ENCODE measurements at regions not wholly inside any gene's neighbourhood (a gene's known extent, or its start where the extent isn't known, plus 50 kb on each side); places are given as distances from the start of the nearest gene placed in this dataset.

DNA sequence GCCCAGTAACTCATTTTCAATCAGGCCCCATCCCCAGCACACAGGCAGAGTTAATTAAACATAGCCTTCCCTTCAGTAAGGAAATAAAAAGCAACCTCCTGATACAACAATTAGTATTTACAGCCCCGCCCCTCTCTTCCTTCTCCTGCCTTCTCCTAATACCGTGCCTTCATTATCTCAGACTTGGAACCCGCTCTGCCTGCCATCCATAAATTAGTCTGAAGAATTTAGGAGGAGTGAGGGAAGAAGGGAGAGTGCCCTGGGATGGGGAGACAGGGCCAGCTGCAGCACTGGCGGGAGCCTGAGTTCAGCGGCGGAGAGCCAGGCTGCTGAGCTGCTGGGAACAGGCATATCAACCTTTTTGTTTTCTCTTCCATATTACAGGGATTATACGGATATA, 172.8 kb downstream of the ACTL8 start:
- H2BK120ac ChIP-seq (replicated peaks; ENCODE audit: low read depth, low read length): no peak overlapping the region
- 0 out of 7 replicates have a peak, but pooled peaks cover 0 to 2% (median 0%) of the 10 kb centered on the region in 4 experiments for H3K4me1 ChIP-seq (replicated peaks in 1 of 4; ENCODE audit: control insufficient read depth in 3 of 4, insufficient read depth in 4 of 4, low read length in 3 of 4)
- no peak overlapping the region for H2BK5ac ChIP-seq (ENCODE audit: low read depth, low read length)
- H2BK15ac ChIP-seq (ENCODE audit: low read length): no peak overlapping the region
- no peak overlapping the region for H4K91ac ChIP-seq (replicated peaks; ENCODE audit: insufficient read length, low read length)
- H3K9ac ChIP-seq (replicated peaks in 1 of 4; ENCODE audit: extremely low read depth in 1 of 4, low read depth in 3 of 4, low read length in 3 of 4): no peak overlapping the region
- no peak for TF ChIP-seq BRCA1 (IDR thresholded peaks at IDR 0.05; ENCODE audit: low read depth, low read length)
- no peak for TF ChIP-seq TAF1 (IDR thresholded peaks at IDR 0.05; ENCODE audit: low read depth, low read length)
- no peak for TF ChIP-seq BACH1 (IDR thresholded peaks at IDR 0.05; ENCODE audit: low read length)
- TF ChIP-seq, protein P1, sequence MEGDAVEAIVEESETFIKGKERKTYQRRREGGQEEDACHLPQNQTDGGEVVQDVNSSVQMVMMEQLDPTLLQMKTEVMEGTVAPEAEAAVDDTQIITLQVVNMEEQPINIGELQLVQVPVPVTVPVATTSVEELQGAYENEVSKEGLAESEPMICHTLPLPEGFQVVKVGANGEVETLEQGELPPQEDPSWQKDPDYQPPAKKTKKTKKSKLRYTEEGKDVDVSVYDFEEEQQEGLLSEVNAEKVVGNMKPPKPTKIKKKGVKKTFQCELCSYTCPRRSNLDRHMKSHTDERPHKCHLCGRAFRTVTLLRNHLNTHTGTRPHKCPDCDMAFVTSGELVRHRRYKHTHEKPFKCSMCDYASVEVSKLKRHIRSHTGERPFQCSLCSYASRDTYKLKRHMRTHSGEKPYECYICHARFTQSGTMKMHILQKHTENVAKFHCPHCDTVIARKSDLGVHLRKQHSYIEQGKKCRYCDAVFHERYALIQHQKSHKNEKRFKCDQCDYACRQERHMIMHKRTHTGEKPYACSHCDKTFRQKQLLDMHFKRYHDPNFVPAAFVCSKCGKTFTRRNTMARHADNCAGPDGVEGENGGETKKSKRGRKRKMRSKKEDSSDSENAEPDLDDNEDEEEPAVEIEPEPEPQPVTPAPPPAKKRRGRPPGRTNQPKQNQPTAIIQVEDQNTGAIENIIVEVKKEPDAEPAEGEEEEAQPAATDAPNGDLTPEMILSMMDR (IDR thresholded peaks at IDR 0.05; ENCODE audit: control extremely low read depth in 1 of 3, insufficient read depth in 1 of 3, low read depth in 1 of 3, low read length in 3 of 3): no peak
- no peak overlapping the region for H3K4ac ChIP-seq (replicated peaks; ENCODE audit: insufficient read length, low read depth, low read length)
- FAIRE-seq: no peak
- no peak overlapping the region for H2BK12ac ChIP-seq (ENCODE audit: low read depth, low read length)
- no peak overlapping the region for H4K5ac ChIP-seq (ENCODE audit: insufficient read length, low read depth, low read length)
- H3K14ac ChIP-seq (ENCODE audit: insufficient read length): no peak overlapping the region
- no peak overlapping the region for H2AFZ ChIP-seq (ENCODE audit: low read length)
- H3K79me1 ChIP-seq (ENCODE audit: low read depth, low read length): no peaks in the 10 kb centered on the region
- POLR2A ChIA-PET (ENCODE audit: partially characterized antibody): no interaction called here
- no peak overlapping the region for H3K4me3 ChIP-seq (ENCODE audit: extremely low read depth in 1 of 4, insufficient read depth in 2 of 4, low read depth in 3 of 4, low read length in 4 of 4)
- H3K23me2 ChIP-seq (ENCODE audit: low read depth, low read length): no peaks in the 10 kb centered on the region; the same call in 1 of the 2 replicates
- no peak overlapping the region for H3K27ac ChIP-seq (ENCODE audit: low read depth, low read length)
- 70% methylated on average over 6 of the region's 7 CpGs; no CpG with 5 or more reads in 1 of the 2 experiments for WGBS, 2 experiments (ENCODE audit: extremely low coverage in 1 of 2, insufficient coverage in 1 of 2, insufficient read length in 1 of 2, insufficient replicate concordance in 2 of 2, low coverage in 1 of 2, low lambda C conversion rate in 2 of 2, missing lambda C conversion rate in 1 of 2)
- no peak overlapping the region for H3K23ac ChIP-seq (ENCODE audit: insufficient read length)
- H4K20me1 ChIP-seq (replicated peaks in 1 of 2; ENCODE audit: control insufficient read depth in 1 of 2, insufficient read depth in 2 of 2, low read length in 2 of 2): no peaks in the 10 kb centered on the region
- H2AK5ac ChIP-seq (ENCODE audit: low read depth, low read length): no peak overlapping the region
- H3K56ac ChIP-seq (replicated peaks; ENCODE audit: insufficient read length, low read depth, low read length): no peak overlapping the region
- no peak overlapping the region for H2BK20ac ChIP-seq (ENCODE audit: low read length)
- H3K79me2 ChIP-seq (ENCODE audit: control insufficient read depth in 1 of 2, insufficient read depth in 2 of 2, low read length in 2 of 2): no peaks in the 10 kb centered on the region
- CTCF ChIA-PET (ENCODE audit: partially characterized antibody): interaction anchor here (0.8 to 2.1 kb wide), 11 partner anchors 15 to 657 kb away, joined by 3 to 7 read pairs (median 3); partner anchors contain the start of gene IGSF21
- H4K8ac ChIP-seq (ENCODE audit: extremely low read depth, insufficient read depth, low read length): no peak overlapping the region
- H3K4me2 ChIP-seq (ENCODE audit: insufficient read depth in 1 of 2, low read depth in 2 of 2, low read length in 2 of 2): no peak overlapping the region
- H3K9me3 ChIP-seq (ENCODE audit: insufficient read depth in 2 of 2, low read depth in 1 of 2, low read length in 1 of 2): no peaks in the 10 kb centered on the region
- H3K36me3 ChIP-seq (ENCODE audit: control insufficient read depth in 2 of 4, insufficient read depth in 4 of 4, low read length in 3 of 4): no peaks in the 10 kb centered on the region
- no peak for DNase-seq (ENCODE audit: low read depth in 1 of 2, low spot score in 2 of 2)
- H3K18ac ChIP-seq (ENCODE audit: extremely low read depth, low read length): no peak overlapping the region
- H3K27me3 ChIP-seq (replicated peaks in 1 of 4; ENCODE audit: control insufficient read depth in 3 of 4, extremely low read depth in 1 of 4, insufficient read depth in 3 of 4, low read length in 3 of 4): no peaks in the 10 kb centered on the region; a peak in 2 of 7 replicates
